HG03095 (cell line): ENCODE measurements at regions not wholly inside any gene's neighbourhood (a gene's known extent, or its start where the extent isn't known, plus 50 kb on each side); places are given as distances from the start of the nearest gene placed in this dataset.

ENCODE experiments used
- ATAC-seq: cut with Tn5 transposase; IDR thresholded peaks from one replicate; pipeline ENCODE4 v1.9.1; 2021; ENCODE audit warnings: moderate library complexity; ENCODE audit not compliant: unreplicated experiment

- ATAC-seq = no peak
These were observed 173.0 kb upstream of the ECI2 start for GRCh38 chr6:4308364-4308763.

GRCh38 chr6:4304927-4305455 lies 169.6 kb upstream of the ECI2 start:
- ATAC-seq = no peak

DNA sequence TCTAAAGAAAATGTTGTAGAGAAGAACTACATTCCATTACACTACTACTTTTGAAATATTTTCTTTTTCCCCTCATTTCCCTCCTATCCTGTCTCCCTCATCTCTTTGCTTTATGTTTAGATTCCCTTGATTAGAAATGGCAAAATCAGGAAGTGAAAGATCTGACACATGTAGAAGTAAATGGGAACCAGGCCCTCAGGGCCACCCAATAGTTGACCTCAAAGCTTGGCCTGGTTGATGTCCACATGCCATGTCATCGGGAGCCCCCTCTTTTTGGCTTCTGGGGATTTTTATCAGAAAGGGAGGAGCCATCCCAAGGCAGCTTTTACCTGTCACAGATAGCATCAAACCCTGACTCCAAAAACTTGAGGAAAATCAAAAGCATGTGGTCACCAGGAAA lies 168.3 kb upstream of the ECI2 start:
- no peak for ATAC-seq

- no peak for ATAC-seq
These were observed 167.1 kb upstream of the ECI2 start for GRCh38 chr6:4302524-4302923.

GRCh38 chr6:4301871-4302270 lies 166.5 kb upstream of the ECI2 start:
- ATAC-seq = no peak

DNA sequence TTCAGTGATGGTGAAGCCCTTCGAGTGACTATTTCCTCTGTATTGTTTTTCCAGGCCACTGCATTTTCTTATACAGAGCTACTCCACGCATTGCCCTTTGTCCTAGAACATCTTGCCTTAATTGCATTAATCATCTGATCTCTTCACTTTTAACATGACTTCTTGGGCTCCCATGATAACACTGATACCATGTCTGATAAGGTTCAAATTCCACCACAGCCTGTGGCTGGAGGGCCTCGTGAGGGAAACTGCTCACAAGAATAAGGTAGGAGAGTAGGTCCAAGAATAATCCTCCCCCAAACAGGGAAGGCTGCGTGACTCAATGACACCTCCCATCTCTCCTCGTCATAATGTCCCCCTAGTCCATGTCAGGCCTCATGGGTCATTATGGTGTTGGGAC lies 165.5 kb upstream of the ECI2 start:
- no peak for ATAC-seq

- ATAC-seq = no peak
These were observed 164.1 kb upstream of the ECI2 start for GRCh38 chr6:4299476-4299875.

- ATAC-seq = no peak
These were observed 162.0 kb upstream of the ECI2 start for GRCh38 chr6:4297348-4297747.

DNA sequence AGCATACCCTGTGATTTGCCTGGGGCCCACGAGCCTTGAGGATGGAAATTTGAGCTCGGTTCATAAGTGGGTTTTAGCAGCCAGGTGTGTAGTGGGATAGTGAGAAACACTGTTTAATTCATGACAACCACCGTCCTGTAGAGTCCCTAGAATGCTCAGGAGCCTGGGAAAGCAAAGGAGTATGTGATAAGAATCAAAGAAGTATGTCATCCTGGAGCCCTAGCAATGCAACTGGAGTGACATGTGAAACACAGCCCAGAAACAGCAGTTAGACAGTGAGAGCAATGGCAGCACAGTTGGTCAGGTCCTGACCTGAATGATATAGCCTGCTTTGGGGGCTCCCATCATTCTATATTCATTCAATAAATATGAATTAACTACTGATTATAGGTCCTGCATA lies 161.2 kb upstream of the ECI2 start:
- ATAC-seq = no peak

- no peak for ATAC-seq
These were observed 160.4 kb upstream of the ECI2 start for GRCh38 chr6:4295783-4296155.

GRCh38 chr6:4295058-4295782 lies 159.8 kb upstream of the ECI2 start:
- ATAC-seq = no peak

DNA sequence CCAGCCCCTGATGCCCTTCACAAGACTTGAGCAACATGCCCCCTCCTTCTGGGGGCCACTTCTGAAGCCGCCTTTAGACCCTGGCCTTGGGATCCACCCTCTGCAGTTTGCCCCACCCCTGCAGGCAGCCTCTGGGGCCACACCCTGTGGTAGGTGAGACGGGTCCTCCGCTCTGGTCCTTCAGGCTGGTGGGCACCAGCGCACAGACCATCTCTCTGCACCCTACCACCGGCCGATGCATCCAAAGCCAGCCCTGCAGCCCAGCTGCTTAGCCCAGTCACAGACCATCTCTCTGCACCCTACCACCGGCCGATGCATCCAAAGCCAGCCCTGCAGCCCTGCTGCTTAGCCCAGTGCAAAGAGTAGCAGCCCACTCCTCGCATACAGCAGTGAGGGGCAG lies 159.3 kb upstream of the ECI2 start:
- ATAC-seq = no peak

- no peak for ATAC-seq
These were observed 156.4 kb upstream of the ECI2 start for GRCh38 chr6:4291453-4292403.

GRCh38 chr6:4289770-4290320 lies 154.5 kb upstream of the ECI2 start:
- no peak for ATAC-seq

- ATAC-seq = no peak
These were observed 152.5 kb upstream of the ECI2 start for GRCh38 chr6:4287811-4288244.

DNA sequence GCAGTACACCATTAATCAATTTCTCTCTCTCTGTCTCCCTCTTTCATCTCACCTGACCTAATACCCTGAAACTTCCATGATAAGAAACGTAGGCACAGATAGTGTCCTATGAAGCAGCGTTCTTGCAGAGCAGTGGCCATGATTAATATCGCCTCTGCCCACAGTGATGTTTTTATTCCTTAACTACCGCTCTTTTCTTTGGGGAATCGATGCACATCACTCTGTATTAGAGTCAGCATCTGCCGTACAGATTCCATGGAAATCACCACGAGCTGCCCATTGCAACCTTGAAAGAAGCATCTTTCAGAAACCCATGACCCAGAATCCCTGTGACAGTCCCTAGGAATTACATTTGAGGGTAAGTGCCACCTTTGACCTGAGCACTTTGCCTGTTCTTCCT lies 152.0 kb upstream of the ECI2 start:
- ATAC-seq = no peak

DNA sequence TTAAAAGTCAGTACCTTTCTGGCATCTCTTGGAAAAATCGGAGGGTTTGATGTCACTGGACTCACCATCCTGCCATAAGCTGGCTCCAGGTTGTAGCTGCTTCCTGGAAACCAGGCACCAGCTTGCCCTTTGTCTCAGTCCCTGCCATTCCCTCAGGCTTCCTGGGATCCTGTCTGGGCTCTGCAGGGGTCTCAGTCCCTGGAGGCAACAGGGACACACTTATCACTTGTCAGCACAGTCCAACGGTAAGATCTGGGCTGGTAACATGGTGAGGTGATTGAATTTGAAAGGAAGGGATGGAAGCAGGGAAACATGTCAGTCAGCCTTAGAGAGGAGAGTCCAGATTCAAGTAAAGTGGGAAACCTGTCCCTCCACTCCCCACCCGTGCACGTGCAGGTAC lies 147.6 kb upstream of the ECI2 start:
- ATAC-seq = no peak

DNA sequence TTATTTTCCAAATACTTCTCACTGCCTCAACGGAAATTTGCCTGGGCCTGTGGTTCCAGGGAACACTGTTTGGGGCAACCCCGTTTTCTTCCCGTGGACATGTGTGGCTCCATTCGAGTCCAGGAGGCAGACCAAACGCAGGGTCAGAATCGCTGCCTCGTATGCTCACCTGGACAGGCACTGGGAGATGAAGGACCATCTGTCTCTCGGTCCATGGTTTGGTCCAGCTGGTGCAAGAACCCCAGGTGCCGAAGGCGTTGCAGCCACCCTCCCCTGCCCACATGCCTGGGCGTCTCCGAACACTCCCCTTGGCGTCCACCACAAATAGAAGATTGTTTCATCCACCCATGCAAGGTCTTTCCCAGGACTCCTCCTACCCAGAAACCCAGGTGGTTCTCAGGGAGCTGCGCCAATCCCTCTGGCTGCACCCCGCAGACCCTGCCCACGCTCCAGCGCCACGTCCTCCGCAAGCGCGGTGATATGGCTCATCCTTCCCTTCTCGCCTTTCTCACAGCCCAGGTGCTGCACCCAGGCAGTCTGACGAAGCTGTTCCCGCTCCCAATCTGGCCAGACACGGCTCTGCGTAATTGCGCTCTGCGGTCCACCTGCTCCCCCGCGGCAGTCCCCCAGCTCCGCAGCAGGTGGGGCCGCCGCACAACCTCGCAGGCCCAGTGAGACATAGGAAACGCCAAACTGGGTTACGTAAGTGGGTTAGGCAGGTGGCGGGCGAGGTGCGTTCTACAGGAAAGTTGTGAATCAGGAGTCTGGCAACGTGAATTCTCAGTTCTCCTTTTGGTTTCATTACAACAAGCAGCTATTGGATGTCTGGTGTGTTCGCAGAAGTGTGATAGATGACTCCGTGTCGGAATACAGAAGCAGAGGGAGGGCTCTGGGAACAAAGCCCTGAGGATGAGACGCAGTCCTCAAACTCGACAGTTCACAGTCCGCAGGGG lies 146.2 kb upstream of the ECI2 start:
- ATAC-seq = peak; percentile 82

DNA sequence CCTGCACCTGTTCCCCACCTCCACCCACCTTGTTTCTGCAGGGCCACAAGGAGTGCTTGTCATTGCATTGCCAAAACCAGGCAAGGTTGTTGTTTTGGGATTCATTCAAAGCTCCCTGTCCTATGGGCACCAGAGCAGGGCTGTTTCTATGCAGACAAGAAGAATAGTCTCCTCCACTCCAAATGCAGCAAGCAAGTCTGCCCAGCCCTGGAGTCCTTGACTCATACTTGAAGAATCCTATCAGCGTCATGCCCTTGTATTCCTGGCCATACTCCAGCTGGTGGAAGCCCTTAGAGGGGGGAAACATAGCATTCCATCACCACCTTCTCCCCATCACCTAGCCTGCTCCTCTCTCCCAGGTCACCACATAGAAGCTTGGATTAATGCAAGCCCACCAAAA lies 145.3 kb upstream of the ECI2 start:
- ATAC-seq = no peak

- no peak for ATAC-seq
These were observed 144.7 kb upstream of the ECI2 start for GRCh38 chr6:4280031-4280430.
